RWPE2 (cell line): ENCODE measurements at regions not wholly inside any gene's neighbourhood (a gene's known extent, or its start where the extent isn't known, plus 50 kb on each side); places are given as distances from the start of the nearest gene placed in this dataset.

ENCODE experiments used
- ATAC-seq: fragments of 200-7000 bp; cut with Tn5 transposase; 3 replicates; pipeline ENCODE4 v1.9.1; 2021; ENCODE audit warnings: low read depth
- DNase-seq: peaks from one replicate; pipeline ENCODE4 v3.0.0-alpha.2; 2020; ENCODE audit warnings: low spot score
- H3K27ac ChIP-seq: fragments of 450-650 bp; 2 replicates; pipeline ENCODE4 v1.5.1; 2017; ENCODE audit warnings: mild to moderate bottlenecking; ENCODE audit not compliant: poor library complexity, severe bottlenecking
- H3K27me3 ChIP-seq: fragments of 250-450 bp; sonication (Bioruptor Pico); 2 replicates; pipeline ENCODE4 v1.5.1; 2021; ENCODE audit warnings: mild to moderate bottlenecking, moderate library complexity; ENCODE audit not compliant: insufficient read depth, poor library complexity, severe bottlenecking
- H3K36me3 ChIP-seq: fragments of 250-450 bp; sonication (Bioruptor Pico); 2 replicates; pipeline ENCODE4 v1.5.1; 2020; ENCODE audit warnings: low read depth, mild to moderate bottlenecking, moderate library complexity
- H3K4me1 ChIP-seq: fragments of 250-450 bp; sonication (Bioruptor Pico); 2 replicates; pipeline ENCODE4 v1.5.1; 2021; ENCODE audit warnings: mild to moderate bottlenecking, moderate library complexity; ENCODE audit not compliant: insufficient read depth, poor library complexity, severe bottlenecking
- H3K4me3 ChIP-seq: fragments of 250-450 bp; sonication (Bioruptor Pico); 2 replicates; pipeline ENCODE4 v1.5.1; 2021; ENCODE audit warnings: mild to moderate bottlenecking, moderate library complexity; ENCODE audit not compliant: severe bottlenecking
- H3K9me3 ChIP-seq: fragments of 250-450 bp; sonication (Bioruptor Pico); 2 replicates; pipeline ENCODE4 v1.5.1; 2021; ENCODE audit warnings: mild to moderate bottlenecking, moderate library complexity; ENCODE audit not compliant: severe bottlenecking
- CTCF ChIP-seq: fragments of 450-650 bp; IDR thresholded peaks from one replicate; pipeline ENCODE4 v1.5.1; 2017; ENCODE audit warnings: mild to moderate bottlenecking, moderate library complexity; ENCODE audit not compliant: poor library complexity, severe bottlenecking

DNA sequence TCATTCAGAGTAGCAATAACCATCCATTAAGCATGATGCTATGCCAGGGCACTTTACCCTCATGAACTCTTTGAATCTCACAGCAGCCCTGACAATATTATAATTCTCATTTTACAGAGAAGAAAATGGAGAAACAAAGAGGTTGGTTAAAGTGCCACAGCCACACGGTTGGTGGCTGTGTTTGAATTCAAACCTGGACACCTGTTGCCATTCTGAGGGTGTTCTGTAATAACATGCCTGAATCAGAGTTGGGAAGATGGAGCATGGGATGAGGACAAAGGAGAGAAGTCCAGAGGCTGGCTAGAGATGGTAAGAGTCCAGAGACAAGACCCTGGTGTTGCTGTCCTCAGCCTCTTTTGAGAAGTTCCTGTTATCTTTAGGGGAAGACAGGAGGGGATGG lies 127.7 kb downstream of the DHX35 start:
- DNase-seq (no peak), ATAC-seq (no peak)
- no peaks in the 10 kb centered on the region for H3K9me3 ChIP-seq
- H3K27me3 ChIP-seq = no peaks in the 10 kb centered on the region
- no peak overlapping the region for H3K27ac ChIP-seq
- no peaks in the 10 kb centered on the region for H3K36me3 ChIP-seq
- H3K4me1 ChIP-seq = no peaks in the 10 kb centered on the region
- no peak overlapping the region for H3K4me3 ChIP-seq
- no peak for TF ChIP-seq CTCF
